Esophagus squamous epithelium (tissue), 5 donors: ENCODE measurements at regions not wholly inside any gene's neighbourhood (a gene's known extent, or its start where the extent isn't known, plus 50 kb on each side); places are given as distances from the start of the nearest gene placed in this dataset.

Source experiments
- DNase-seq: peaks from one replicate; lab custom pipeline; 2025; lab: John Stamatoyannopoulos, UW
- H3K27ac ChIP-seq, 4 donors: fragments of 200-600 bp; sonication (generic); one replicate each; pipeline ENCODE4 v1.5.1; 2016 to 2019; ENCODE audit warnings: mild to moderate bottlenecking in 1 of 4
- H3K27me3 ChIP-seq, 4 donors: fragments of 200-600 bp; sonication (generic); 1 replicate in 3 of 4; 2 replicates in 1 of 4; pipeline versions ENCODE4 v1.5.1 to v1.6.0; 2017 to 2021; ENCODE audit warnings: antibody characterized with exemption in 1 of 4
- H3K36me3 ChIP-seq, 3 donors: fragments of 200-600 bp; sonication (generic); one replicate each; pipeline ENCODE4 v1.5.1; 2016 to 2019
- H3K4me1 ChIP-seq, 3 donors: fragments of 200-600 bp; sonication (generic); one replicate each; pipeline ENCODE4 v1.5.1; 2017 to 2019
- H3K4me3 ChIP-seq, 4 donors: fragments of 200-600 bp; sonication (generic); 1 replicate in 3 of 4; 2 replicates in 1 of 4; pipeline ENCODE4 v1.5.1; 2016 to 2019; ENCODE audit warnings: mild to moderate bottlenecking in 2 of 4, moderate library complexity in 1 of 4
- H3K9me3 ChIP-seq, 3 donors: fragments of 200-600 bp; sonication (generic); one replicate each; pipeline ENCODE4 v1.5.1; 2016 to 2019
- CTCF ChIP-seq, 6 experiments: fragments of 450-650 bp in 4 of 6; fragments of 200-600 bp in 2 of 6; sonication (generic) in 2 of 6; IDR thresholded peaks; one replicate each; pipeline ENCODE4 v1.5.1; 2016 to 2019; ENCODE audit warnings: antibody characterized with exemption in 6 of 6, mild to moderate bottlenecking in 4 of 6, moderate library complexity in 4 of 6
- POLR2A ChIP-seq, 4 donors: fragments of 450-650 bp; IDR thresholded peaks; one replicate each; pipeline ENCODE4 v1.6.1; 2017; ENCODE audit warnings: antibody characterized with exemption in 4 of 4, mild to moderate bottlenecking in 4 of 4, moderate library complexity in 3 of 4
- WGBS, 2 donors: methylation state at CpG; one replicate each; pipeline ENCODE4 v1.1.5; 2018; 5-methylcytosine and 5-hydroxymethylcytosine counted together
- intact Hi-C: fragments of 100-400 bp; cut with DNase I; formaldehyde crosslinking; loops from one replicate; pipeline ENCODE4 v1.15.0; 2022
- donor health status: DM: yes; HTN: yes; CAD: no.

DNA sequence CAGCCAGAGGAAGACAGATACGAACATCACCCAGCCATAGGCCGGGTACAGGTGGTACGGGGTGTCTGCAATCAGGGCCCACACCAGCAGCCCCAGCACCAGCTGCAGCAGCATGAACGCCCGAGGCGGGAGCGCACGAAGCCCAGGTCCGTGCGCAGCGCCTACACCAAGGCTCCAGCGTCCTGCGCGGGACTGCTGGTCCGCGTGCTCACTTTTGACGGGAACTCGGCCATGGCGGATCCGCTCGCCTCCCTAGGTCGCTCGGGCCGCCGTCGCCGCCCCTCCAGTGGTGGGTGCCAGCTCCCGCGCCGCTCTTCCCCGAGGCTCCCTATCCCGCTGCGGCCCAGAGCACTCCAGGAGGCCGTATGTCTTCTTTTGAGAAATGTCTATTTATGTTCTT lies 181.2 kb upstream of the DIPK2B start:
- WGBS, 2 donors = 90 to 98% methylated on average over 18 to 25 of the region's 34 CpGs
- intact Hi-C loops = no loop called here
- no peak overlapping the region for H3K4me3 ChIP-seq
- H3K9me3 ChIP-seq = no peaks in the 10 kb centered on the region
- DNase-seq = no peak
- H3K36me3 ChIP-seq = no peaks in the 10 kb centered on the region
- H3K27ac ChIP-seq = no peak overlapping the region
- no peaks in the 10 kb centered on the region for H3K4me1 ChIP-seq
- H3K27me3 ChIP-seq = no peaks in the 10 kb centered on the region
- no peak for TF ChIP-seq POLR2A (IDR thresholded peaks at IDR 0.05)
- TF ChIP-seq CTCF (IDR thresholded peaks at IDR 0.05) = no peak

- no peaks in the 10 kb centered on the region for H3K36me3 ChIP-seq
- intact Hi-C loops = no loop called here
- no peaks in the 10 kb centered on the region for H3K4me1 ChIP-seq
- H3K27ac ChIP-seq = no peak overlapping the region
- TF ChIP-seq POLR2A (IDR thresholded peaks at IDR 0.05) (no peak), CTCF (IDR thresholded peaks at IDR 0.05) (no peak)
- no peaks in the 10 kb centered on the region for H3K9me3 ChIP-seq
- no peak for DNase-seq
- 95% methylated on average over 15 of the region's 24 CpGs; no CpG with 5 or more reads in 1 of the 2 donors for WGBS, 2 donors
- H3K4me3 ChIP-seq = no peak overlapping the region
- H3K27me3 ChIP-seq = no peaks in the 10 kb centered on the region
These were observed 180.7 kb upstream of the DIPK2B start for GRCh38 chrX:45381366-45381765.

DNA sequence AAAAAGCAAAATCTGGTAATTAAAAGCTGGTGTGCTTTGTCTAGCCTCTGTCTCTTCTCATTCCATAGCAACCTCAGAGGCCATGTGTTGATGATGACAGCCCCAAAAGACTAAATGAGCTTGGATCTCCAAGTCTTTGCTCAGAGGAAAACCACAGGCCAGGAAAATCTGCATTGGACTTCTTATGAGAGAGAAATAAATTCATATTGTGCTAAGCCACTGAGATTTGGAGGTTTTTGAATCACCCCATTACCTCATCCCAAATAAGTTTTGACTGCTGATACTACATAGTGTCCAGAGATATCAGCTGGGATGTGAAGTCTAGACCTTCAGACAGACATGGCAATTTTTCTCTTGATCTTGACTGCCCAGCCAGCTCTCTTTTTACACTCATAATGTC lies 178.6 kb upstream of the DIPK2B start:
- intact Hi-C loops = no loop called here
- H3K4me1 ChIP-seq = no peaks in the 10 kb centered on the region
- no peak for TF ChIP-seq CTCF (IDR thresholded peaks at IDR 0.05)
- TF ChIP-seq POLR2A (IDR thresholded peaks at IDR 0.05) = no peak
- H3K9me3 ChIP-seq = no peaks in the 10 kb centered on the region
- H3K4me3 ChIP-seq = no peak overlapping the region
- H3K27me3 ChIP-seq = no peaks in the 10 kb centered on the region
- no peak overlapping the region for H3K27ac ChIP-seq
- no peak for DNase-seq
- H3K36me3 ChIP-seq = no peaks in the 10 kb centered on the region

GRCh38 chrX:45372151-45372550 lies 171.5 kb upstream of the DIPK2B start:
- no peak overlapping the region for H3K27ac ChIP-seq
- intact Hi-C loops = no loop called here
- H3K9me3 ChIP-seq = peaks cover 0 to 20% (median 8%) of the 10 kb centered on the region in 3 donors
- no peaks in the 10 kb centered on the region for H3K27me3 ChIP-seq
- H3K36me3 ChIP-seq = no peaks in the 10 kb centered on the region
- no peak overlapping the region for H3K4me3 ChIP-seq
- DNase-seq = no peak
- H3K4me1 ChIP-seq = no peaks in the 10 kb centered on the region
- no peak for TF ChIP-seq POLR2A (IDR thresholded peaks at IDR 0.05)
- TF ChIP-seq CTCF (IDR thresholded peaks at IDR 0.05) = no peak

DNA sequence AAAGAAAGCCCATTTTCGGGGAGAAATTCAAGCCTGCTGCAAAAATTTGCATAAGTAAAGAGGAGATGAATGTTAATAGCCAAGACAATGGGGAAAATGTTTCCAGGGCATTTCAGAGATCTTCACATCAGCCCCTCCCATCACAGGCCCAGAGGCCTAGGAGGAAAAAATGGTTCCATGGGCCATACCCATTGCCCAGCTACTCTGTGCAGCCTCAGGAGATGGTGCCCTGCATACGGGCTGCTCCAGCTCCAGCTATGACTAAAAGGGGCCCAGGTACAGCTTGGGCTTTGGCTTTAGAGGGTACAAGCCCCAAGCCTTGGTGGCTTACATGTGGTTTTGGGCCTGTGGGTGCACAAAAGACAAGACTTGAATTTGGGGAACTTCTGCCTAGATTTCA lies 168.0 kb upstream of the DIPK2B start:
- WGBS, 2 donors = 82 to 100% methylated on average over 1 to 2 of the region's 2 CpGs
- DNase-seq = no peak
- H3K4me3 ChIP-seq = no peak overlapping the region
- H3K9me3 ChIP-seq = peaks cover 0 to 18% (median 8%) of the 10 kb centered on the region in 3 donors
- H3K4me1 ChIP-seq = no peaks in the 10 kb centered on the region
- H3K36me3 ChIP-seq = no peaks in the 10 kb centered on the region
- intact Hi-C loops = no loop called here
- no peaks in the 10 kb centered on the region for H3K27me3 ChIP-seq
- H3K27ac ChIP-seq = no peak overlapping the region
- TF ChIP-seq CTCF (IDR thresholded peaks at IDR 0.05) (no peak), POLR2A (IDR thresholded peaks at IDR 0.05) (no peak)
